ENCODE measurements at regions not wholly inside any gene's neighbourhood (a gene's known extent, or its start where the extent isn't known, plus 50 kb on each side); places are given as distances from the start of the nearest gene placed in this dataset.

- DNase-seq = no peak
Measured at GRCh38 chr16:86683441-86684194, 105.3 kb downstream of the FOXL1 start.

GRCh38 chr16:86685076-86685475 is 106.7 kb downstream of the FOXL1 start:
- DNase-seq = no peak

DNA sequence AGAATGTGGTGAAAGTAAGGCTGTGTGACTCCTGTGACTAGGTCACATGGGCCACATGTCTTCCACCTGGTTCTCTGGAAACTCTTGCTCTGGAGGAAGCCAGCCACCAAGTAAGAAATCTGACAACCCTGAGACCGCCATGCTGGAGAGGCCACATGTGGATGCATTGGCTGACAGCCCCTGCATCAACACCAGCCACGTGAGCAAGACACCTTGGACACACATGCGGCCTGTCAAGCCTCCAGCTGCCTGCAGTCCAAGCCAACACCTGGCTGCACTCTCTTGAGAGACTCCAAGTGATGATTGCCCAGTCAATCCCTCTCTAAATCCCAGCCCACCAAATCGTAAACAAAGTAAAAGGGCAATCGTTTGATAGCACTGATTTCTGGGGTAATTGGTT is 112.6 kb downstream of the FOXL1 start:
- no peak for DNase-seq

GRCh38 chr16:86692426-86692825 is 114.1 kb downstream of the FOXL1 start:
- no peak for DNase-seq

- no peak for DNase-seq
Measured at GRCh38 chr16:86693033-86693432, 114.7 kb downstream of the FOXL1 start.

GRCh38 chr16:86697715-86698114 is 119.4 kb downstream of the FOXL1 start:
- DNase-seq = no peak

DNA sequence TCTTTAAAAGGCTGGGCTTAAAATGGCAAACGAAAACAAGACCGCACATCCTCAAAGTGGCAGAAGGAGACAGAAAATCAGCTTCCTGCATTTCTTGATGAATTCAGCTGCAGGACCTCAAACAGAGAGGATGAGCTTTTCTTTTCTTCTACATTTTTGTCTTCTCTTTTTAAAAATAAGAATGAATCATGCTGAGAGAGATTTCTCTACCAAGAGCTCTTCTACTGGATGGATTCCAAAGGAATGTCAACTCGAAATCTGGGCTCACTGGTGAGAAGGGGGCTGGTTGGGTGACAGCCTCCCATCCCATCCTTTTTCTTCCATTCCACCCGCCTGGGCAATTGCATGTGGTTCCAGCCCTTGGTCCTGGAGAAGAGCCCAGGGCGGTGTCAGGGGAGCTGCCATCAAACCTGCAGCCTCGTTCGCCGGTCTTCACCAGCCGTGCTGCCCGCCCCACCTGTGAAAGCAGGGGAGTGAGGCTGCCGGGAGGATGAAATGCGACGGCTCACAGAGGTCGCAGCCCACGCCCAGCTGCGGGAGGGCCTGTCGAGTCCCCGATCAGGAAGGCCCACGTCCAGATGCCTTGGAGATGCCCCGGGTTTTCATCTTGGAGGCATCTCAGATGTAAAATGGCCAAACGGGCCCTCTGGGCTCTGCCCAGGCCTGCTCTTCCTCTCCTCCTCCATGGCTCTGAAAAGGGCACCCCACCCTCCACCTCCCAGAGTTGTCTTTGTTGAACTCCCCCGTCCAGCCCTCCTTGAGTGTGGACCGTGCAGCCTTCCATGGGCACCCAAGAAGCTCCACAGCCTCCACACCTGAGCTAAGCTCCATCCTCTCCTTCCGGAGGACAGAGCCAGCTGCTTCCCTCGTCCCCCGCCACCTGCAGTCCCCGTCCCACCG is 121.9 kb downstream of the FOXL1 start:
- no peak for DNase-seq

GRCh38 chr16:86701286-86701975 is 123.1 kb downstream of the FOXL1 start:
- DNase-seq = no peak

GRCh38 chr16:86702824-86703588 is 124.7 kb downstream of the FOXL1 start:
- DNase-seq = no peak

- no peak for DNase-seq
Measured at GRCh38 chr16:86704516-86704915, 126.2 kb downstream of the FOXL1 start.

DNA sequence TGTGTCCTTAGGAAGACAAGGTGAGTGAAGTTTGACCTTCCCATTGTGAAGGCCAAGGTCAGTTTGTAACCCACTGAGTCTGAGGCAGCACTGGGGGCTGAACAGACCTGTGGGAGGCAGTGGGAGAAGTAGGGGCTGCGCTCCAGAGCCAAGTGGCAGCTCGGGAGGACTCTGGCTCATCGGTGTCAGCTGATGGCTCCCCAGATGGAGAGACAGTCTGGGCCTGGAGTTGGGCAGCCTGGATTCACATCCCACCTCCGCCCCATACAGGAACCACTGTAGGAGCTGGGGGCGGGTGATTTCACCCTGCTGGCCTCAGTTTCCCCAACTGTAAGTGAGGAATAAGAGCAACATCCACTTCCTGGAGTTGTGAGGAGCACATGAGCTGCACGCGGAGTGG is 128.4 kb downstream of the FOXL1 start:
- no peak for DNase-seq

DNA sequence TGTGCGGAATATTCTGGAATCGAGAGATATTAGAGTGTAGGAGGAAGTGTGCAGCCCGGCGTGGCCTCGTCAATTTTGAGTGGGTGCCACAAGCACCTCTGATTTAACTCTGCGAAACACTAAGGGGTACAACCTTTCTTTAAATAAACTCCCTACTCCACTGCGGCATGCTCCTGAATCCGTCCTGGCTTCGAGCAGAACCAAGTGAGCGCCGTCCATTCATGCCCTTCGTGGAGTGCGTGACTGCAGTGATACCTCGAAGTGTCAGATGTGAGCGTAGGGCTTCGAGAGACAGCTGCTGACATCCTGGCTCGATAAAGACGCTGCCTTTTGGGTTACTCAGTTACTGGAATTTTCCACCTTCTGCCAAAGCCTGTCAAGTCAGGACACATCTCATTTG is 128.8 kb downstream of the FOXL1 start:
- no peak for DNase-seq

DNA sequence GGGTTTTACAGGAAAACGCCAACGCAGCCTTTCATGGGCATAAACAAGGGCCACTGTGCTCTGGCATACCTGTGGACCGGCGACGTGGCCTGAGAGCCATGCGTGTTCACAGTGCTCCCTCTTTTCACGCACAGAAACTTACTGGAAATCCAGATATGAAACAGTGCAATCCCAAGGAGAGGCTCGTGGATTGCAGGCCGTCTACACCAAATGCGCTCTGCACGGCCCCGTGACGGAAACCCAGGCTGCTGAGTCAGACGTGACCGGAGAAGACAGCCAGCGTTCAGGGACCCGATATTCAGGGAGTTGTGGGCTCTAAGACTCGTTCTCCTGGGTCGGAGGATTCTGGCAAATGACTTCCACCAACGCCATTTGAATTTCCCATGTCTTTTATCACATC is 129.2 kb downstream of the FOXL1 start:
- no peak for DNase-seq

GRCh38 chr16:86708431-86708830 is 130.1 kb downstream of the FOXL1 start:
- no peak for DNase-seq

- no peak for DNase-seq
Measured at GRCh38 chr16:86709103-86709502, 130.8 kb downstream of the FOXL1 start.

- no peak for DNase-seq
Measured at GRCh38 chr16:86709902-86710601, 131.7 kb downstream of the FOXL1 start.

DNA sequence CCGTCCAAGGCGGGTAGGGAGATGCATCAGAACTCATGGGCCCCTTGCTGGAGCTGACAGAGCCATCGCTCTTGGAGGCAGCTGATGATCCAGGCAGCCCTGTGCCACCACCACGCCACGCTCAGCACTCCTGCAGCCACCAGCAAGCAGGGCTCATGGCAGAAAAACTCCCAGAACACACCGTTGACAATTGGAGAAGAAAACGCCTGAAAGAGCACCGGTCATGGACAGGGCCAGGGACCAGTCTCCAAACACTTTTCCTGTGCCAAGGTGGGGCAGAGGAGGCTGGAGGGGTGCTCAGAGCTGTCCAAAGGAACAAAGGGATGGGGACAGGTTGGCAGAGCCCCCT is 132.2 kb downstream of the FOXL1 start:
- no peak for DNase-seq

GRCh38 chr16:86712158-86713009 is 134.0 kb downstream of the FOXL1 start:
- no peak for DNase-seq

DNA sequence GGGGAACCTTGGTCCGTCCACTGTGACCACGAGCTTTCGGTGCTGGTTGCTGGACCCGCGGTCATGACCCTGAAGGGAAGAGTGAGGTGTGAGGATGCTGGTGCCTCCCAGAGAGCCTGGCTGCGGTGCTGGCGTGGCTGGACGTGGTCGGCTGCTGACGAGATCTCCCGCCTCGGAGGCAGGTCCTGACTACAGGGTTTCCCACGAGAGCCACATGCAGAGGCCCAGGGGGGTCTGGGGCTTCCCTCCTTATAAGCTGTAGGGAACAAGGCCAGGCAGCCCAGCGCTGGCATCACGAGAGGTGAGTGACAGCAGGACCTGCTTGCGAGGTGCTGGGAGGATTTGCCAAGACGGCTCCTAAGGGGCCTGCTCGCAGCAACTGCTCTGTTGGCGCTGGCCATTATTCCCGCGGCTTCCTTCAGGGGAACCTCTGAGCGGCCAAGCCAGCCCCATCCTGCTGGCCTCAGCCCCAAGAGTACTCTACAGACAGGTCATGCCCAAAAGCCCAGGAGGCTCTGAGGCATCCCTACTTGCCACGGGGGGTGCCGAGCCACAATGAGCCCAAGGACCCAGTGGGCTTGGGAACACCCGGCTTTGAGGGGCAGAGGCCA is 134.8 kb downstream of the FOXL1 start:
- DNase-seq = no peak

DNA sequence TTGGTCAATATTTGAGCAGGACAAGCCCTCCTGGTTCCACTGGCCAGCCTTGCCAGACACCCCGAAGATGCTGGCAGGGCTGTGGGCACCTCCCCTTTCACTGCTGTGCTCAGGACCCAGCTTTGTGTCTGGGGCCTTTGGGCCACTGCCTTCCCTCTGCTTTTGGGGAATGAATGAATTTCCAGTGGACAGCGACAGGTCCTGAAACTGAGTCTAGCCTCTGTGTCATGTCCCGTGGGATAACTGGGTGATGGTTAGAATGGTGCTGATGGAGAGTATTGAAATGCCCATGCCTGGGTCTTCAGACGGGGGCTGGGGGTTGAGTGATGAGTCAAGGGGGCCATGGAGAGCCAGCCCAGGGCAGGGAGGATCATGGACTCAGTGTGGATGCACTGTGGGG is 135.8 kb downstream of the FOXL1 start:
- no peak for DNase-seq

GRCh38 chr16:86716649-86717048 is 138.3 kb downstream of the FOXL1 start:
- no peak for DNase-seq

All from amniotic stem cell (primary cell).